Dermis blood vessel endothelial cell (primary cell): ENCODE measurements at regions not wholly inside any gene's neighbourhood (a gene's known extent, or its start where the extent isn't known, plus 50 kb on each side); places are given as distances from the start of the nearest gene placed in this dataset.
"Not testable (repeated sequence)": the region's sequence is repeated elsewhere in the genome, so short reads cannot be mapped to it uniquely, and the experiment has no call there.

ENCODE experiments used
- DNase-seq: peaks from one replicate; pipeline ENCODE4 v3.0.0; 2010

DNA sequence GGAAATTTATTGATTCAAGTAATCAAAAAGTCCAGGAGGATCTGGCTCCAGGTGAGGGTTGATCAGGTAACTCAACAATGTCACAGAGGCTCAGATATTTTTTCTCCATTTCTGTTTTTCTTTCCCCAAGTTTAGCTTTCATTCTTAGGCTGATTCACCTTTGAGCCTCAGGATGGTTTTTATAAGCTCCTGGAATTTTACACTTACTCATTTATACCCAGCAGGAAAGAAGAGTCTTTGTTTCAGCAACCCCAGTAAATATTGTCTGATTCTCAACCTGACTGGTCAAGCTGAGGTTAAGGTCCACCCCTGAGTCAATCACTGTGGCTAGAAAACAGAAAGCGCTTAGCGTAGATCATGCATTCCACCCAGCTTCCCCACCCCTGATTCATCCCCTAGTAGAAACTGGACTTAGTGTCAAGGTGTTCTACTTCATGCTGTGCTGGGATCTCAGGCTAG, 500.6 kb downstream of the KIF4B start:
- no peak for DNase-seq

DNA sequence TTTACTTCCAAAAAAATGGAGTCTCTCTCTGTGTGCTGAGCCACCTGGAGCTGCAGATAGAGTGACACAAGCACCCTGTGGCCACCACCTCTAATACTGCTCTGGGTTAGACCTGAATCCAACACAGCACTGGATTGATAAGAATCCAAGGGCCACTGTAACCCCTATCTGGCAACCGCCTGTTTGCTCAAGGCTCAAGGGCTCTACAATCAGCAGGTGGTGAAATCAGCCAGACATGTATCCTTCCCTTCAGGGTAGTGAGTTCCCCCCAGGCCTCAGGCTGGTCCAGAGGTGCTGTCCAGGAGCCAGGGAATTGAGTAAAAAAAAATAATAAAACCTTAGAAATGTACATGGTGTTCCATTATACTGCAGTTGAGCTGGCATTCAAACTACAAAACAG, 509.0 kb downstream of the KIF4B start:
- DNase-seq = no peak

DNA sequence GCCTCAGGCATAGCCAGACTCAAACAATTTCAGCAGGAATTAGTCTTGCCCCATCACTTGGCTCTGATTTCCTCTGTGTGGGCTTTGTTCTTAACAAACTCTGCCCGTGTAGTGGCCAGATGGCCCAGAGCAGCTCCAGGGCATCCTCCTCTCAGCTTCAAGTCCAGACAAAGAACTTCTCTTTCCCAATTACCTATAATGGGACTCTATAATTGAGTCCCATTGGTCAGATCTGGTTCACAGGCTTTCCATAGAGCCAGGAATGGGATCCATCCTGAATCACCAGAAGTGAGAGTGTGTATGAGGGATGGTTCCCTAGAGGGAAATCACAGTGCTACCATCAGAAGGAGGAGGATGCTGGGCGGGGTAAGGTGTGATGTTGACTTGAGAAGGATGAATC, 515.8 kb downstream of the KIF4B start:
- DNase-seq = no peak

DNA sequence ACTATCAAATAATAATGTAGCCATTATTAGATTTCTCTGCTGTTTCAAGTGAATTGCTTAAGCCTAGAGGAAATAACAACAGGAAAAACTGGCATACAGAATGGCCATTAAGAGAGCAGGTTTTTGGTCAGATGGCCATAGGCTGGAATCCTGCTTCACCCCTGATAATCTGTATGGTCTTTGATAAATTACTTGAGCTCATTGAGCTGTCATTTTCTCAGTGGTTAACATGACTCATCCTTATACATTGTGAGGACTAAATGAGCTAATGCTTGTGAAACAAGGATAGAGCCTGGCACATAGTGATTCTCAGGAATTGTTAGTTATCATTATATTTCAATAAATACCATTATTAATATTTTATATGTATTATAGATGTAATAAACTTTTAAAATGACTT, 516.5 kb downstream of the KIF4B start:
- DNase-seq = no peak

DNA sequence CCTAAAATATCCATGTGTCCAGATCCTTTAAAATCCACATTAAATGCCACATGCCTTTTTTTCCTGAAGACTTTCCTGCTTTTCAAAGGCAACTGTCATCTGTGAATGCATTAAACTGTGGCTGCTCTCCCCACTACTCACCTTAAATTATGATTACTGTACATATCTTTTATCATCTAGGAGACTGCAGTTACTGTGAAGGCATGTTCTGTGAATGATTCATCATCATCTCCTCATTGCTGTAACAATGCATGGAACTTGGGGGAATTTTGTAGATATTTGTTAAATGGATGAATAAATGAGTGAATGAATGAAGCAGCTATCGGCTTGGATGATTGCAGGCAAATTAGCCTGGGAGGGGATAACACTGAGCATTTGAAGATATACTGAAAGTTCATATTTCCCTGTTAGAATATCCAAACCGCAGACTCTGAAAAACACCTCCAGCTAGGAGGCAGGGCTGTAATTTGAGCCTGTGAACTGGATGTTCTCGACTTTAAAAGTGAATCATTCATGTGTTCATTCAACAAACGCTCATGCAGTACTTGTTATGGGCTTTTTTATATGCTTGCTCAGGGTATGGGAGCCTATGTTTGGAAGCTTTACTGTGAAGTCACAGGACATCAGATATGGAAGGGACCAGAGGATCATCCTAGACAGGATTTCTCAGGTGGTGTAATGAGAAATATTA, 519.2 kb downstream of the KIF4B start:
- no peak for DNase-seq

DNA sequence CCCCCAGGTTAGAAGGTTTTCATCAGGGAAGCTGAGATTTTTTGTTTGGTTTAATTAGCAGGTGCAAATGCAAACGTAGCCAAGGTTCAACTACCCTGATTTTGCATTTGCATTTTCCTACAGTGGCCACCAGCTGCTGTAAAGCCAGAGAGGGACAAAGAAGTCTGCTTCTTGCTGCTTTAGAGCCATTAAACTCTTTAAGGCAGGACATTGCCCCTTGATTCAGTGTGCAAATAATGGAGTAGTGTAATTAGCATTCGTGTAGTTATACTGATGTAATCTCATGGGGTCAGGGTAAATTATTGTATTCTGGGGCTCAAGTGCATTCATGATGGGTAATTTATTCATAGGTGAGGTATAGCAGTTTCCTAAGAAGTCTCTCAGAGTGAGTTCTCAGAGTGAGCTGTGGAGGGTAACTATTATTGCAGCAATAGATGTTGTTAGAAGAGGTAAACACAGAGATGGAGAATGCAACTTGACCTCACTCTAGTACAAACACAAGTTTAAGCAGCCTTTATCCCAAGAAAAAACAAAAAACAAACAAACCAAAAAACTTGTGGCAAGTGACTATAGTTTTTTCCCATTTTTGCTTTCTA, 526.5 kb downstream of the KIF4B start:
- no peak for DNase-seq

DNA sequence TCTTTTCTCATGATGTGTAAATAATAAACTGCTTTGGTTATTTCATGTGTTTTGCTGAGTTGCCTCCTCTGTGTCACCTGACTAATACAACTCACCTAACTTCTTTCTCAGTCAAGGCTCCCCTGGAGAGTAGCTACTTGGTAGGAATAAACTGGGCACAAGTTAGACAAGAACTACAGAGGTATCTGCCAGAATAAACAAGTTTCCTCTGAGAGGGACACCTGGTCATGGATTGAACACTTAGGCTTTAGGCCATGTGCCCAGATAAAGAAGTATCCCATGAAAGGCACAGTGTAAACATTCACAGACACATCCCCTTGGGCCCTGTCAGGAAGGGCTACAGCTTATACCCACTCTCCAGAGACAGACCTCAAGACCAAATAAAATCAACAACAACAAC, 532.5 kb downstream of the KIF4B start:
- DNase-seq = no peak

DNA sequence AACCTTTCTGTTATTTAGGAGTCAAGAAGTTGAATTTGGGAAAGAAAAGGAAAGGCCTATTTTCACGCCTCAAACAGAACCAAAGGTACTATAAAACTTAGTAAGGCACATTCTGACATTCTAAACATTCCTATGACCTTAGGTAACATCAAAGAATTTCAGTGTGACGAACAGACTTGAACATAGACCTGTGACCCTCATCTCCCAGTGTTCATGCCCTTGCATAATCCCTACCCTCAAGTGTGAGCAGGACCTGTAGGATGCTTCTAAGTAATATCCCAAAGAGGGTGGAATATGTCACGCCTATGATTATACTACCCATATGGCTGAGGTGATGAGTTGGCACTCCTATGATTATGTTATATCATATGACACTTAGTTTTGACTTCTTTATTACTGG, 540.9 kb downstream of the KIF4B start:
- DNase-seq = no peak

DNA sequence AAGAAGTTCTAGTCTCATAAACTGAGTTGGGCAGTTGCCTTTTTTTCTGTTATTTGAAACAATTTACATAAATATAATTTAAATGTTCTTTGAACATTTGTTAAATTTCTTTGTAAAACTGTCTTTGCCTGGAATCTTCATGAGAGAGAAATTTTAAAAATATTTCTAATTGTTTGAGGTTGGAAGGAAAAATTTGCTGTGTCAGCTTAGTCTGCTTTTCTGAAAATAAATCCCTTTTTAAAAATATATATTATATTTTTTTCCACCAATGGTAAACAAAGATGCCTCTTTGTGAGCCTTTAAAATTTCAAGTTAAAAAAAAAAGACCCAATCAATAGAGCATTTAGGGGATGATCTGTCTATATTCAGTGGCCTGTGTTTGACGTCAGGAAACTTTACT, 542.7 kb downstream of the KIF4B start:
- DNase-seq = no peak

DNA sequence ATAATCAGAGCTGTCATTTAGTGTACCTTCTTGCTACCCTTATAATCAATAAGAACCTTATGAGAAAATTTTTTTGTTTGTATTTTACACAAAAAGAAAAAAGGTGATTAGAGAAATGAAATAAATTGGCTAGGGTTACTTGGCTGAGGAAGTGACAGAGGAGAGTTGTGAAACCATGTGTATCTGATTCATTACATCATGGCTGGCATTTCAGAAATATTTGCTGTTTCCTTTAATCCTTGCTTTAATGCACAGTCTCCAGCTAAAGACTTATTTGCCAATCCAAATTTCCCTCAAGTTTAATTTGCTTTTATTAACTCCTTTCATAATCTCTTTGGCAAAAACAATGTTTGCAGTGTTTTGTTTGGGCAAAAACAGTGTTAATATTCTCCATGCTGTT, 543.1 kb downstream of the KIF4B start:
- DNase-seq = no peak

DNA sequence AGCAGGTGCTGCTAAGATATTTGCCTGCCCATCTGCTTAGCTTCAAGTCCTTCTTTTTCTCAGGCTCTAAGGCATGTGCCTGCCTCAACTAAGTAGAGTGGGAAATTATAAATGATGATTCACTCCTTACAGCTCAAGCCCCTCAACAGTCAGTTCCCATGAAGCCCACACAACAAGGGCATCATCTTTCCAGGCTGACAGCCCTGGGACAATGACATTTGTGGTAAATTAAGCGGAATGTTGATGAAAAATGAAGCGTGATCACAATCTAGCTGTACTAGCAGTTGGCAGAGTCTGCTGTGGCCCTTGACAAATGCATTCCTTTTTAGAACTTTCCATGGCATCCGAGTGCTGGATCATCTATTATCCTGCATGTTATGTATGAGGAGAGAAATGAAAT, 548.6 kb downstream of the KIF4B start:
- no peak for DNase-seq

DNA sequence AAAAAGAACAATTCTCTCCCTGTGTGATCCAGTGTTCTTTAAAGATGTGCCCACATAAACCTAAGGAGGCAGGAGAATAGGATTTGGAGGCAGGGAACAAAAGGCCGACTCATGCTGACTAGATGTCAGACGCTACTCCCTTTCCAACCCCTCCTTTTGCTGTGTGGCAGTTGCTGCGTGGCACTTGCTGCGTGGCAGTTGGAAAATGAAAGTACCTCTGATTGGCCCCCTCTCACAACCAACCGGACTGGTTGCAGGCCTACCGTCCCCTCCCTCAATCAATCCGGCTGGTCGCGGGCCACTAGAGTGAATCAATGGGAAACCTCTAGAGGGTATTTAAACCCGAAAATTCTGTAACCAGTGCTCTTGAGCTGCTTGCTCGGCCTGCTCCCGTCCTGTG, 551.0 kb downstream of the KIF4B start:
- DNase-seq = no peak

DNA sequence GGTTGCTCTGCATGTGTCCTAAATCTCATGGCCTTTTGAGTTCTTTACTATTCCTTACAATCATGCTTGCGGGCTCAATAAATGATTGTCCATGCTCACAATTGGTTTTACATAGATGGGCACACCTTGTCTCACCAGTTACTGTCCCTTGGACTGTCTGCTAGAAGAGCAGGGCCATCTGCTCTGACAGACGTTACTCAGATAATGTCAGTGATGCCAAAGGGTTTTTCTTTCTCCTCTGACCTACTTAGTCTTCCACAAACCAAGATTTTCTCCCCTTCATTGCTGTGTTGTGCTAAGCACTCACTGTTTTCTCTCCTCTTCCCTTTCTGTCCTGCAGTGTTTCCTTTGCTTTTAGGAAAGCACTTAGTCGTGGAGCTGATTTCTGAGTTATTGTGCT, 562.3 kb downstream of the KIF4B start:
- DNase-seq = no peak

DNA sequence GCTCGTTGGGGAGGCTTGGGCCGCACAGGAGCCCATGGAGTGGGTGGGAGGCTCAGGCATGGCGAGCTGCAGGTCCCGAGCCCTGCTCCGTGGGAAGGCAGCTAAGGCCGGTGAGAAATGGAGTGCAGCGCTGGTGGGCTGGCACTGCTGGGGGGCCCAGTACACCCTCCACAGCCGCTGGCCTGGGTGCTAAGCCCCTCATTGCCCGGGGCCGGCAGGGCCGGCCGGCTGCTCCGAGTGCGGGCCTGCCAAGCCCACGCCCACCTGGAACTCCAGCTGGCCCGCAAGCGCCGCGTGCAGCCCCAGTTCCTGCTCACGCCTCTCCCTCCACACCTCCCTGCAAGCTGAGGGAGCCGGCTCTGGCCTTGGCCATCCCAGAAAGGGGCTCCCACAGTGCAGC, 573.3 kb downstream of the KIF4B start:
- not testable (repeated sequence) for DNase-seq

DNA sequence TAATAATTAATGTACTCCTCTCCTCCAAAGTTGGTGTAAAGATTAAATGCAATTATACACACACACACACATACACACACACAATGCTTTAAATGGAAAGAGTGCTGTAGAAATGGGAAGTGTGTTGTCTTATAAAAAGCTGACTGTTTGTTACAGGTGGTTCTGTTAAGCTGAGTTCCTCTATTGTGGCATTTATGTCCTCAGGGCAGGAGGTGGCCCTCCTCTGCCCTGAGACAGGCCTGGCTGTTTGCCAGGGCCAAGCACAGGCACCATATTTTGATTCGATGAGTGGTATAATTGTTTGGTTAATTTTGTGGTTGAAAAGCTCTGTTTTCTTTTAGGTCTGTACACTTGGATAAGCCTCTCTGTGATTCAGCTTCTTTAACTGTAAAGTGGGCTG, 573.9 kb downstream of the KIF4B start:
- DNase-seq = no peak

DNA sequence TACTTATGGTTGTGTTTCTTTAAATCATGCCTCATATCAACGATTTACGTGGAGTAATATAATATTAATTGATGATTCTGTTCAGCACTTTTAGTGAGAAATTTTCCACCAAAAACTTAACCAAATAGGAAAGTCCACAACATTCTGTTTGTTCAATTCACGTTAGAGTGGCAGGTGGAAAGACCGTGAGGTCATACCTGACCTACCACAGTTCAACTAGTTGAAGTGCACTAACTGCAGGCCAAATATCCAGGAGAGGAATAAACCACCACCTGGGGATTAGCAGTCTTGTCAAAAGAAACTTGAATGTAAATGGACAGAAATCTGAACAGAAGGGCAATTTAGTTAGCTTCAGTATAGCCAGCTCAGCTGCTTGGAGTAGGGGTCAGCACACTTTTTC, 577.7 kb downstream of the KIF4B start:
- DNase-seq = no peak

DNA sequence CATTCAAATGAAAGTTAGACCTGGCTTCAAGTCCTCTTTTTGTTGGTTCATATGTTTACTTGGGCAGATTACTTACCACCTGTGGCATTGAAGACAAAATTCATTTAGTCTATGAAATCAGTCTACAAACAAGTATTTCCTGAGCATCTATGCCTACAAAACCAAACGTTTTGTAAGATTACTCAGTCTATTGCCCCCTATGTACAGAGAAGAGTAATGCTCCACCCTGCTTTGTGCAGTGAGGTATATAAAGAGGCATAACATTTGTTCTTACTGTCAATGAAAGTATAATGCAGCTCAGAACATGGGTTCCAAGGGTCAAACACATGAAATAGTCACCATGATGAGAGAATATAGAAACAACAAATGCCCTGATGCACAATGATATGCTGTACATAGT, 580.7 kb downstream of the KIF4B start:
- DNase-seq = no peak

DNA sequence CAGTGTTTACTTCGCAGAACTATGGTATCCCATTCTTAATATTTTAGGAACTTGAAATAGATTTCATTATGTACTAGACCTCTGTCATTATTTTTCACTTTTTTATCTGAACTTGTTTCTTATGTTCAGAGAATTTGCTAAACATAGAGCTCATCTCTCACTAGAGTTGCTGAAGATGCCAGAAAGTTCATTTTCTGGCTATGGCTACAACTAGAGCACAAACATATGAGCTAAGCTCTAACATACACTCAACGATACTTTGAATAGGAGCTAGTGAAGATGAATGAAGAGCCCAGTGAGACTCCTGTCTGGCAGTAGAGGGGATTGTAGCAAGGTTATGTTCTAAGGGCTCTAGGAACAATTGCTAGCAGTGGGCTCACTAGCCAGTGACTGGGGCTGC, 582.2 kb downstream of the KIF4B start:
- no peak for DNase-seq

DNA sequence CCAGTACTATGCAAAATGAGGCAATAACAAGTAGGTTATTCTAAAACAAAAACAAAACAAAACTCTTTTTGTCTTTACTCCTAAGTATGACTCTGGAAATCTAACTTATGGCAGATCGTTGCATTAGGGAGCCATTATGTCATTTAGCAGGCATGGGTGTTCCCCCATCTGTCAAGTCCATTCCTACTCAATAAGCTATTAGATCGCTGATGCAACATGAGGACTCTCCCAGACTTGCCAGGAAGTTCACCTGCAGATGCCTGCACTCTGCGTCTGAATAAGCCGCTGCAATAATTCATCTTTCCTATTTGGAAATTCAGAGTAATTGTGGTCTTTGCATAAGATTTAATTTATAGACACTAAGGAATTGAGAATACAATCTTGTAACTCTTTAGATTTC, 585.0 kb downstream of the KIF4B start:
- no peak for DNase-seq

DNA sequence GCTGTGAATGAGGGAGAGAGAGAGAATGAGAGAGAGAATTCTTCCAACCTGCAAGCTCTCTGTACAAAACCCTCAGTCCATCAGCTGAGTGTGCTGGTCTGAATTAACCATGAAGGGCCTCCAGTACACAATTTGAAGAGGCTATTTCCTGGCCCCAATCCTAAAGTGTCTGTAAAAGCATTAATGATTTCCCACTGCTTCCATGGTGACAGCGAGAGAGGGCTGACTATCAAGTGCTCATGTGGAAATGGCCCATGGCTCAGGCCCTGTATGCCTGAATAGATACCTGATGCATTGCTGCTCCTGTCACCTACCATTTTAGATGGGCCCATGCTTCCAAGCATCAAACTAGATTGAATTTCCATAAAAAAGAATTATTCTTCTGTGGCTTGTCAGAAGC, 592.4 kb downstream of the KIF4B start:
- no peak for DNase-seq

DNA sequence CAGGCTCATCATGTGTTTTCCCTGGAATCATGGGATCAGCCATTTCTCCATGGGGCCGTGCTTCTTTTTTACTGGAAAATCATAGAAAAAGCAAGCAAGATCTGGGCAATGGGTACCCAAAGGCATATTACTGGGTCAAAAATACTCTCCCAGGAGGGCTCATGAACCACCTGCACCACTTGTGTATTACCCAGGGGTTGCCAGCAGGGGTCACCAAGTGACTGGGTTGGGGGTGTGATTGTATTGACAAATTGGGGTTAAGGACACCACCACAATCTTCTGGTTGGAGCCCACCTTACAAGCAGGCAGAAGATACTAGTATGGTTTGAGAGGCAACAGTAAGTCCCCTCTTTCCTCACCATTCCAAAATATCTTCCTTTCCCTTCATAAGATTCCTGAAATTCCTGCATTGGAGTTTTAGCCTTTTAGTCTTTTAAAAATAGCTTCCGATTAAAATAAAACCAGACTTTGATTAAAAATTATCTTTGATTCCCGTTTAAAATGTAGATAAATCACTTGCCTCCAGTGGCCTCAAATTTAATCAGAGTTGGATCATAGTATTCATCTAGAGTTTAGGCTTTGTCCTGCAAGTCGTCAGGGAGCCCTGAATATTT, 603.3 kb downstream of the KIF4B start:
- no peak for DNase-seq

DNA sequence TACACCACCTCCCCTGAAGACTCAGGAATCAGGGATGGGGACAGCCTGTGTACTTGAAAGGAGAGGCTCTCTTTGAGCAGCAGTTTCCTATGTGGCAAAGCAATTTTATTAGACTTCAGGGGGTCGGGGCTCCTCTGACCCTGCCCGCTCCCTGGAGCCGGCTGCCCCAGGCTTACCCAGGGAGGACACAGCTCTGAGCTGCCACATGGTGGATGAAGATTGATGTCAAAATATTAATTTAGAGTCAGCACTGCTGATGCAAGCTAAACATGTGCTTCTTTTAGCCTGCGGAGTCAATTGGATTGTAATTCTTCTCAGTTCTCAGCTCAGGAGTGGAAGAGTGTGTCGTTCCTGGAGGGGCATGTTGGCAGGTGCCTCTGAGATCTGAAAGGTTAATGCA, 606.1 kb downstream of the KIF4B start:
- no peak for DNase-seq

DNA sequence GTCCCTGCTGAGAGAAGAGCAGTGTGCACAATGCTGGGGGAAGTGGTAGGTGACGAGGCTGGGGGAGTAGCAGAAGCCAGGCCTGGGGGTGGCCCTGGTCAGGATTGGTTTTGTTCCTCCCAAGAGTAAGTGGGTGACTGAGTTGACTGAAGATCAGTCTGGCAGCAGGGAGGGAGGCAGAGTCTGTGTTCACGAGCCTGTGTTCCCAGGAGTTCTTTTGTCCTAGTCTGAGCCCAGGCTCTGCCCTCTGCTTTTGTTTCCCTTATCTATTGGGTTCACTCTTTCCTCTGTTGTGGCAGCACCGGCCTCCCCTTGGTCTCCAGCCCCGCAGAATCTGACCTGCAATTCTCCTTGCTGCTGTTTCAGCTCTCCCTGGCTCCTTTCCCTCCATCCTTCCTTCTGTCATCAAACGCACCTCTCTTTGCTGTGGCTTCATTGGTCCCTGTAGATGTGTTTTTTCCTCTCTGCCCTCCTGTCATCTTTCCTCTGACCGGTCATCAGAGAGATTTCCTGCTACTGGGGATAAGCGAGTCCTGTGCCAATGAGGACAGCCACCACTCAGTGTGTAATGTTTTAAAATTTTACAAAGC, 607.4 kb downstream of the KIF4B start:
- DNase-seq = no peak

DNA sequence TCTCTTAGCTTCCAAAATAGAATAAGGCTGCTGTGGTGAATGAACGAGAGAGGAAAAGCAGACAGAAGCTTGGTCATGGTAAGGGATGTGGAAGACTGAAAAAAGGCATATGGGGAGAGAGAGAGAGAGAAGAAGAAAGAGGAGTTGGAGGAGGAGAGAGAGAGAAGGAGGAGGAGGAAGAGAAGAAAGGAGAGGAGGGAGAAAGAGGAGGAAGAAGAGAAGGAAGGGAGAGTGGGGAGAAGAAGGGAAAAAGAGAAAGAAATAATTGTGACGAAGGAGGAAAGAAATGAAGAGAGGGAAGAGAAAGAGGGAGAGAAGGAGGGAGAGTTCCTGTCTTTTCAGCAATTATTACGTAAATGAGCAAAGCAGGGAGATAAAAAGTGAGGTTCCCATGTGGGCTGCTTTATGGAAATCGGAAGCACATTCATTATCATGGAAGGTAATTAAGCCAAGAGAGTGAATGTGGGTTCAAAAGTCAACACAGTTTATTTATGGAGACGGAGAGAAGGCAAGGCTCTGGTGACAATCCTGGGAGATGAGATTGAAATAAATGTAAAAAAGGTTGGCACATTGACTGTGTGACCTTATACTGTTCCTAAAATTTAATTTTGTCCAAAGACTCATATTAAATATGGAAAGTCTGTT, 611.2 kb downstream of the KIF4B start:
- no peak for DNase-seq
